ENCODE measurements at regions not wholly inside any gene's neighbourhood (a gene's known extent, or its start where the extent isn't known, plus 50 kb on each side); places are given as distances from the start of the nearest gene placed in this dataset.

DNA sequence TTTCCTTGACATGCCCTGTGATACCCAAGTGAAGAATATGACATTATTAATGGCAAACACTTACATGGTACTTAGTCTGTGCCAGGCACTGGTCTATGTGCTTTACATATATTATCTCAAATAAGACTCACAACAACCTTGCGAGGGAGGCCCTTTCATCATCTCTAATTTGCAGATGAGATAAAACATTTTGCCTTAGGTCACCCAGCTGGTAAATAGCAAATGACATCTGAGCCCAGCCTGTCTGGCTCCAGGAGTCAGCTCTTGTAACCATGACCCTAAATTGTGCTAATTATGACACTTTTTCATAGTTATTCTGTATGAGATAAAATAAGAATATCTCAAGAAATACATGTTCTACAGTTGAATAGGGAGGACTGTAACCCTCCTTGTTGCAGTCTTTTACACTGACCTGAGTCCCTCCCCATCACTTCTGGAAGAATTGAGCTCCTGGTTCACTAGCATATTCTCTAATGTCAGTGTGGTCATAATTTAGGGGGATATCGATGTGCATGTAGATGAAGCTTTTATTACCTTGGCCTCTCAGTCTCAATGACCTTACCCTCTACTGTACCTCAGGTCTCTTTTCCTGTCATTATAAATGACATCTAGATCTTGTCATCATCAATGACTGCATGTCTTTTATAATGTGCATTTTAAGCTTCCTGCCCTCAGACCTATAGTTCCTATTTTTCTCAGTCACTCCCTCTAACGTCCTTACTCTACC lies 126.1 kb upstream of the HAPLN1 start:
- no peaks in the 10 kb centered on the region for H3K9me3 ChIP-seq
- WGBS, 2 donors = 59 to 65% methylated on average over 3 of the region's 3 CpGs

GRCh38 chr5:83844449-83845068 lies 123.9 kb upstream of the HAPLN1 start:
- Histone ChIP-seq H3K27ac (no peak overlapping the region), H3K4me1 (no peaks in the 10 kb centered on the region), H3K36me3 (no peaks in the 10 kb centered on the region), H3K9me3 (no peaks in the 10 kb centered on the region), H3K4me3 (no peak overlapping the region), H3K27me3 (no peaks in the 10 kb centered on the region)
- WGBS, 2 donors = 64 to 72% methylated on average over 7 of the region's 7 CpGs
- TF ChIP-seq, protein P1, sequence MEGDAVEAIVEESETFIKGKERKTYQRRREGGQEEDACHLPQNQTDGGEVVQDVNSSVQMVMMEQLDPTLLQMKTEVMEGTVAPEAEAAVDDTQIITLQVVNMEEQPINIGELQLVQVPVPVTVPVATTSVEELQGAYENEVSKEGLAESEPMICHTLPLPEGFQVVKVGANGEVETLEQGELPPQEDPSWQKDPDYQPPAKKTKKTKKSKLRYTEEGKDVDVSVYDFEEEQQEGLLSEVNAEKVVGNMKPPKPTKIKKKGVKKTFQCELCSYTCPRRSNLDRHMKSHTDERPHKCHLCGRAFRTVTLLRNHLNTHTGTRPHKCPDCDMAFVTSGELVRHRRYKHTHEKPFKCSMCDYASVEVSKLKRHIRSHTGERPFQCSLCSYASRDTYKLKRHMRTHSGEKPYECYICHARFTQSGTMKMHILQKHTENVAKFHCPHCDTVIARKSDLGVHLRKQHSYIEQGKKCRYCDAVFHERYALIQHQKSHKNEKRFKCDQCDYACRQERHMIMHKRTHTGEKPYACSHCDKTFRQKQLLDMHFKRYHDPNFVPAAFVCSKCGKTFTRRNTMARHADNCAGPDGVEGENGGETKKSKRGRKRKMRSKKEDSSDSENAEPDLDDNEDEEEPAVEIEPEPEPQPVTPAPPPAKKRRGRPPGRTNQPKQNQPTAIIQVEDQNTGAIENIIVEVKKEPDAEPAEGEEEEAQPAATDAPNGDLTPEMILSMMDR (IDR thresholded peaks at IDR 0.05) = no peak
- intact Hi-C loops (cut with DNase I) = no loop called here
- DNase-seq (no peak), FAIRE-seq (no peak), ATAC-seq (peak in 1 of 4 donors; percentile 44)

More for the DNA sequence above, 126.1 kb upstream of the HAPLN1 start:
- DNase-seq = no peak
- Histone ChIP-seq H3K4me1 (no peaks in the 10 kb centered on the region), H3K36me3 (no peaks in the 10 kb centered on the region), H3K4me3 (no peak overlapping the region), H3K27ac (no peak overlapping the region), H3K27me3 (no peaks in the 10 kb centered on the region)
- TF ChIP-seq, protein P1 (IDR thresholded peaks at IDR 0.05) = no peak
- intact Hi-C loops (cut with DNase I) = no loop called here
- no peak for FAIRE-seq
- no peak for ATAC-seq

DNA sequence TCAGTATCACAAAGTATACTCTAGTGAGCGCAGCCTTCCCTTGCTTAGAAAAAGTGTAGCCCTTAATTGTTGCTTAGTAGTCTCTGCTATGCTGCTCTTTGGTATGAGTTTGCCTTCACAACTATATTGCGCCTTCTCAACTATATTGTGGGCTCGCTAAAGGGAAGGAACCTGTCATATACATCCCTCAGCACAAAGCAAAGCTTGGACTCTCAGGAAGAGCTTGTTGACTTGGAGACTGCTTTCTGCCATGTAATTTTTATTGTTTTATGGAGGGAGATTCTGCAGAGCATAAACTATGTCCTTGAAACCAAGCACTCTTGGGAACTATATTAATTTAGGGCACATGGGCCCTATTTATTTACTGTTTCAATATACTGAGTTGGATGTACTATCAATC lies 119.1 kb upstream of the HAPLN1 start:
- Histone ChIP-seq H3K4me3 (no peak overlapping the region), H3K36me3 (no peaks in the 10 kb centered on the region), H3K27ac (no peak overlapping the region), H3K27me3 (no peaks in the 10 kb centered on the region), H3K9me3 (no peaks in the 10 kb centered on the region), H3K4me1 (no peaks in the 10 kb centered on the region)
- 84 to 91% methylated on average over 3 of the region's 3 CpGs for WGBS, 2 donors
- TF ChIP-seq, protein P1 (IDR thresholded peaks at IDR 0.05) = no peak
- no peak for ATAC-seq
- no peak for FAIRE-seq
- DNase-seq = no peak
- intact Hi-C loops (cut with DNase I) = no loop called here

DNA sequence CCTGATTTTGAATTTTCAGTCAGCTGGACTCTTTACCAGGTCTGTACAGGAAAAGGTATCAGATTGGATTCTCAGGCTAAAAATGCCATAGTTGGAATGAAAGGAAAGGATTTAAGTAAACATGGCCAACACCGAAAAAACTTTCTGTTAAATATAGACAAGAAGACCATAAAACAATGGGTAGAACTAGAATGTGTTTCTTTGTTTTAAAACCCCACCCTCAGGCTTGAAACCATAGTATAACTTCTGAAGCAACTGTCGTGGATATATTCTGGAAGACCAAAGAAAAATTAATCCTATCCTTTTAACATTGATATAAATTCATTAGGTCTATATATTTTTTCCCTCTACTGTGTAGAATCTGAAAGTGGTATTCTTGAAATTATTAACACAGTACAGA lies 118.6 kb upstream of the HAPLN1 start:
- TF ChIP-seq, protein P1 (IDR thresholded peaks at IDR 0.05) = no peak
- H3K27ac ChIP-seq = no peak overlapping the region
- FAIRE-seq = no peak
- no peaks in the 10 kb centered on the region for H3K27me3 ChIP-seq
- intact Hi-C loops (cut with DNase I) = no loop called here
- H3K4me3 ChIP-seq = no peak overlapping the region
- DNase-seq = no peak
- 41 to 49% methylated on average over 2 of the region's 2 CpGs for WGBS, 2 donors
- no peak for ATAC-seq
- no peaks in the 10 kb centered on the region for H3K36me3 ChIP-seq
- no peaks in the 10 kb centered on the region for H3K9me3 ChIP-seq
- H3K4me1 ChIP-seq = no peaks in the 10 kb centered on the region

DNA sequence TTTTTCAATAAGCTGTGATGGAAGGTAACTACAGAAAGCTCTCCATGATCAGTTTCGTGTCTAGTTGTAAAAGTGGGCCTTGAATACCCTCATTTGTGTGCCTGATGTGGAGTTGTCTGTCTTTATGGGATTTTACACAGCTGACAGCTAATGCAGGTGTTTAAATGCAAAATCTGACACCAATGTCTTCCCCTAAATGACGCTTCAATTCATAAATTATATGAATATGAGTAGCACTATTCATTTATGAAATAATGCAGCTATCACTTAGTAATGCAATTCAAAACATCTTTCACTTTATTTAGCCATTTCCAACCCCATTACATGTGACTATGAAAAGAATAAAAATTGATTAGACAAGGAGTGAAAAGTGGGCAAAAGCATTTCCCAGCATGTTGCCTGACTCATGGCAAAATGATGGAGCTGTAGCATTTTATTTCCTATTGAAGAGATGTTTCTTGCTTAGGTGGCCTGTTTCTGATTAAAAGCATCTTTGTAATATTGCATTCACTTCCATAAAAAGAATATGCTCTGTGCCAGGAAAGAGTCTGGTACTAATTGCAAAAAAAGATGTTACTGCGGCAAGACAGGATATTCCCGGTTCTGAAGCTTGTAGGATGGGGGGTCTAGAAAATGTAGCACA lies 116.7 kb upstream of the HAPLN1 start:
- ATAC-seq (no peak), FAIRE-seq (no peak), DNase-seq (no peak)
- Histone ChIP-seq H3K27me3 (no peaks in the 10 kb centered on the region), H3K4me1 (no peaks in the 10 kb centered on the region), H3K27ac (no peak overlapping the region), H3K36me3 (no peaks in the 10 kb centered on the region), H3K9me3 (no peaks in the 10 kb centered on the region), H3K4me3 (no peak overlapping the region)
- TF ChIP-seq, protein P1 (IDR thresholded peaks at IDR 0.05) = no peak
- WGBS, 2 donors = 54 to 65% methylated on average over 4 of the region's 4 CpGs
- intact Hi-C loops (cut with DNase I) = no loop called here

All from pancreas (tissue), 10 donors.